ENCODE measurements at regions not wholly inside any gene's neighbourhood (a gene's known extent, or its start where the extent isn't known, plus 50 kb on each side); places are given as distances from the start of the nearest gene placed in this dataset.

- CTCF ChIA-PET = no interaction called here
- Mint-ChIP-seq H3K9me3 (no peaks in the 10 kb centered on the region), H3K27ac (no peak overlapping the region), H3K36me3 (ENCODE audit: low read depth) (no peaks in the 10 kb centered on the region), H3K27me3 (no peaks in the 10 kb centered on the region), H3K4me1 (no peaks in the 10 kb centered on the region), H3K4me3 (no peak overlapping the region)
- intact Hi-C loops (cut with micrococcal nuclease) = no loop called here
- POLR2A ChIA-PET = no interaction called here
- TF ChIP-seq CTCF (IDR thresholded peaks at IDR 0.05) = no peak
- DNase-seq (no peak), ATAC-seq (ENCODE audit: low read depth) (no peak)
Measured at GRCh38 chr14:55908106-55908505, 210.1 kb upstream of the PELI2 start.

- ATAC-seq (ENCODE audit: low read depth) (no peak), DNase-seq (no peak)
- Mint-ChIP-seq H3K27ac (no peak overlapping the region), H3K36me3 (ENCODE audit: low read depth) (no peaks in the 10 kb centered on the region), H3K27me3 (no peaks in the 10 kb centered on the region), H3K4me3 (no peak overlapping the region), H3K9me3 (no peaks in the 10 kb centered on the region), H3K4me1 (no peaks in the 10 kb centered on the region)
- POLR2A ChIA-PET = no interaction called here
- no peak for TF ChIP-seq CTCF (IDR thresholded peaks at IDR 0.05)
- intact Hi-C loops (cut with micrococcal nuclease) = no loop called here
- CTCF ChIA-PET = no interaction called here
Measured at GRCh38 chr14:55909879-55910278, 208.3 kb upstream of the PELI2 start.

DNA sequence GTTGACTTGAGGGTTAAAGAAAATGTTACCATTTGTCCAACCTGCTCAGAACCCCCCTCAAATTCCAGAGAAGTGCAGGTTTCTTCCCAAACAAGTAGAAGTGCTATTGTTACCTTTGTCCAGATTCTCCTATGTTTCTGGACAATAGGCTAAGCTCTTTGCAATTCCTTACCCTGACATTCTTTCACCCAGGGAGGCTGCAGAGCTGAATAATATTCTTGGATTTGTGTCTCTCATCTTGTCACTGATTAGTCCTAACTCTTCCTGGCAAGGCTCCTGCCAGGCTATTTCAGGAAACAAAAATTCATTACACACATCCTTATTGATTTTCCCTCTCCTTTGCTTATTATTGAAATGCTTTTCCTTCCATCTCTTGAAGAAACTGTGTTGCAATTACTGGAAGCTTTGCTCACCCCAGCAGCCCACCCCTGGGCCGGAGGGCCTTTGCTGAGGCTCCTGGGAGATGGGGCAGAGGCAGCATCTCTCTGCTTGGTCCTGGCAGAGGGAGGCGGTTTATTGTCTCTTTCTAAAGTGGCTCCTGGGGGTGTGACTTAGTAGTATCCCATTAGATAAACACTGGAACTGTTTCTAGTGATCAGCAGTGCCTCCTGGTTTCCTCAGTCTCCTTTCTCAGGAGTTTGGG lies 207.5 kb upstream of the PELI2 start:
- Mint-ChIP-seq H3K27me3 (peaks cover 3% of the 10 kb centered on the region), H3K36me3 (ENCODE audit: low read depth) (no peaks in the 10 kb centered on the region)

DNA sequence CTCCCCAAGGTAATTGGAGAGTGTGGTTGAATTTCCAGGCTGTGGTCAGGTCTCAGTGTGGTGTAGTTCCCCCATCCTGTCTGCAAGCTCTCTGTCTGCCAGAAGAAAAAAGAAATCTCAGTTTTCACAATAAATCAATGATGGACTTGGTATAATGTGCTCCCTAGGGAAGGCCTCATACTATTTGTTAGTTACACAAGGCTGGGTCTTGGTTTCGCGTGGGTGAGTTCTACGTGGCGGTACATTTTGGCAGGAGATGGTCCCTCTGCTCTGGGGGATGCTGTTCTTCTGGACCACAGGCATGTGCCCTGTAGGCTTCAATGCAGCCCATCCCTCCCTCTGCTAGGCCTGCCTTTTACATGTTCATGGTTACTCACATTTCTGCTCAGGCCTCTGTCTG lies 206.4 kb upstream of the PELI2 start:
- Mint-ChIP-seq H3K36me3 (ENCODE audit: low read depth) (no peaks in the 10 kb centered on the region), H3K9me3 (peaks cover 4% of the 10 kb centered on the region), H3K27ac (no peak overlapping the region), H3K27me3 (peaks cover 5% of the 10 kb centered on the region), H3K4me3 (no peak overlapping the region), H3K4me1 (no peaks in the 10 kb centered on the region)
- CTCF ChIA-PET = no interaction called here
- TF ChIP-seq CTCF (IDR thresholded peaks at IDR 0.05) = no peak
- ATAC-seq (ENCODE audit: low read depth) (no peak), DNase-seq (no peak)
- intact Hi-C loops (cut with micrococcal nuclease) = no loop called here
- POLR2A ChIA-PET = no interaction called here

More for the DNA sequence above, 207.5 kb upstream of the PELI2 start:
- DNase-seq (no peak), ATAC-seq (ENCODE audit: low read depth) (no peak)
- intact Hi-C loops (cut with micrococcal nuclease) = no loop called here
- Mint-ChIP-seq H3K9me3 (no peaks in the 10 kb centered on the region), H3K27ac (no peak overlapping the region), H3K4me1 (no peaks in the 10 kb centered on the region), H3K4me3 (no peak overlapping the region)
- no peak for TF ChIP-seq CTCF (IDR thresholded peaks at IDR 0.05)
- CTCF ChIA-PET = no interaction called here
- POLR2A ChIA-PET = no interaction called here

DNA sequence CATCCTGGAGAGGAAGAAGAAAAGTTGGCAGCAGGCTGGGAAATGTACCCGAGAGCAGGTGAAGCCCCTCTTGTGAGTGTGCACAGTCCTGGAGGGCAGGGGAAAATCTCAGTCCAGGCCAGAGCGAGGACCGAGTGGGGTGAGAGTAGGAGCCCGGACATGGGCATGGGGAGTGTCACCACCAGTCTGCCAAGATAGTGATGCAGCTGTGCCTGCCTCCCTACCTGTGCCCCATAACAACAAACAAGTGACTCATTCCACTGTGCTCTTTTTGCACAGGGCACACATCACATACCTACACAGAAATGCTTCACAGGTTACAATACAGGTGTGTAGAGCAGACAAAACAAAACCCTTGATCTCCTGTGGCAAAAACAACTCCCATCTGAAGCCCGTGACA lies 205.9 kb upstream of the PELI2 start:
- H3K27me3 Mint-ChIP-seq = peaks cover 5% of the 10 kb centered on the region
- ChIA-PET POLR2A (no interaction called here), CTCF (no interaction called here)
- no peak overlapping the region for H3K4me3 Mint-ChIP-seq
- H3K4me1 Mint-ChIP-seq = no peaks in the 10 kb centered on the region
- H3K36me3 Mint-ChIP-seq (ENCODE audit: low read depth) = no peaks in the 10 kb centered on the region
- no peak for TF ChIP-seq CTCF (IDR thresholded peaks at IDR 0.05)
- DNase-seq (no peak), ATAC-seq (ENCODE audit: low read depth) (no peak)
- no peak overlapping the region for H3K27ac Mint-ChIP-seq
- intact Hi-C loops (cut with micrococcal nuclease) = no loop called here
- H3K9me3 Mint-ChIP-seq = peaks cover 4% of the 10 kb centered on the region

Data from activated B cell treated with CpG ODN at 0.5 μM for 24 hours (primary cell).